Gastroesophageal sphincter (tissue), 4 donors: ENCODE measurements at regions not wholly inside any gene's neighbourhood (a gene's known extent, or its start where the extent isn't known, plus 50 kb on each side); places are given as distances from the start of the nearest gene placed in this dataset.

Source experiments
- ATAC-seq: fragments of 150-250 bp; one replicate; pipeline ENCODE4 v1.9.1; 2016; ENCODE audit warnings: mild to moderate bottlenecking, moderate library complexity
- H3K27ac ChIP-seq, 4 donors: fragments of 200-600 bp; sonication (generic) in 3 of 4; 1 replicate in 3 of 4; 2 replicates in 1 of 4; pipeline ENCODE4 v1.5.1; 2016 to 2019
- H3K27me3 ChIP-seq: fragments of 200-600 bp; sonication (generic); one replicate; pipeline ENCODE4 v1.5.1; 2019
- H3K36me3 ChIP-seq, 2 donors: fragments of 200-600 bp; sonication (generic); one replicate each; pipeline ENCODE4 v1.5.1; 2019; ENCODE audit warnings: control low read depth in 1 of 2
- H3K4me1 ChIP-seq, 3 donors: fragments of 200-600 bp; sonication (generic); 1 replicate in 2 of 3; 2 replicates in 1 of 3; pipeline ENCODE4 v1.5.1; 2016 to 2019; ENCODE audit warnings: control low read depth in 2 of 3
- H3K4me3 ChIP-seq, 2 donors: fragments of 200-600 bp; sonication (generic); one replicate each; pipeline ENCODE4 v1.5.1; 2019; ENCODE audit warnings: mild to moderate bottlenecking in 1 of 2, moderate library complexity in 1 of 2
- H3K9me3 ChIP-seq, 3 donors: fragments of 200-600 bp; sonication (generic); one replicate each; pipeline ENCODE4 v1.5.1; 2017 to 2019; ENCODE audit warnings: control low read depth in 2 of 3
- EP300 ChIP-seq: sonication (generic); formaldehyde crosslinking; IDR thresholded peaks from one replicate; pipeline ENCODE4 v1.6.1; 2017; ENCODE audit warnings: antibody characterized with exemption, mild to moderate bottlenecking
- POLR2A ChIP-seq, 2 donors: fragments of 450-650 bp; IDR thresholded peaks; one replicate each; pipeline ENCODE4 v1.6.1; 2017; ENCODE audit warnings: antibody characterized with exemption in 2 of 2, mild to moderate bottlenecking in 2 of 2, moderate library complexity in 1 of 2
- POLR2AphosphoS5 ChIP-seq: sonication (generic); formaldehyde crosslinking; IDR thresholded peaks from one replicate; pipeline ENCODE4 v1.6.1; 2017; ENCODE audit warnings: antibody characterized with exemption
- WGBS, 2 donors: methylation state at CpG; one replicate each; pipeline ENCODE4 v1.1.5; 2018; ENCODE audit warnings: low coverage in 1 of 2; 5-methylcytosine and 5-hydroxymethylcytosine counted together
- TF ChIP-seq, protein P1 (sequence below), 4 experiments: fragments of 200-600 bp in 2 of 4; fragments of 450-650 bp in 2 of 4; sonication (generic) in 1 of 4; IDR thresholded peaks; one replicate each; pipeline ENCODE4 v1.5.1; 2017 to 2019; ENCODE audit warnings: antibody characterized with exemption in 4 of 4, mild to moderate bottlenecking in 2 of 4, moderate library complexity in 2 of 4

DNA sequence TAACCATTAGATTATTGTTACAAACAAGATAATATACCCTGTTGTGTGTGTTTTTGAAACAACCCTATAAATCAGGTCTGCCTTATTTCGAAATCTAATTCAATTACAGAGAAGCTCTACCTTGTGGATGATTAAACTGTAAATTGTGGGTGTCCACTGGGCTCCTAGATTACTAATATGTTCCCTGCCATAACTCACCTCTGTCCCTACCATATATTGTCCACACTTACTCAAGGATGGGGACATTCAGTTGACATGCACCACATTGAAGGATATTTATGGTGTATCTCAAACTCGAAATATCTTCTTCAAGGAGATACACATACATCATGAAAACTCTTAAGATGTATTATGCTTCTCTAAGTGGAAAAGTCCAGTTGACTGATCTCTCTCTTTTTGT is 617.6 kb upstream of the EEF2KMT start:
- peaks cover 0 to 3% (median 0%) of the 10 kb centered on the region in 3 donors for H3K9me3 ChIP-seq
- H3K27ac ChIP-seq, result no peak overlapping the region
- 59 to 64% methylated on average over 2 of the region's 2 CpGs for WGBS, 2 donors
- TF ChIP-seq POLR2A (IDR thresholded peaks at IDR 0.05) (no peak), POLR2AphosphoS5 (no peak), EP300 (no peak)
- TF ChIP-seq, protein P1, sequence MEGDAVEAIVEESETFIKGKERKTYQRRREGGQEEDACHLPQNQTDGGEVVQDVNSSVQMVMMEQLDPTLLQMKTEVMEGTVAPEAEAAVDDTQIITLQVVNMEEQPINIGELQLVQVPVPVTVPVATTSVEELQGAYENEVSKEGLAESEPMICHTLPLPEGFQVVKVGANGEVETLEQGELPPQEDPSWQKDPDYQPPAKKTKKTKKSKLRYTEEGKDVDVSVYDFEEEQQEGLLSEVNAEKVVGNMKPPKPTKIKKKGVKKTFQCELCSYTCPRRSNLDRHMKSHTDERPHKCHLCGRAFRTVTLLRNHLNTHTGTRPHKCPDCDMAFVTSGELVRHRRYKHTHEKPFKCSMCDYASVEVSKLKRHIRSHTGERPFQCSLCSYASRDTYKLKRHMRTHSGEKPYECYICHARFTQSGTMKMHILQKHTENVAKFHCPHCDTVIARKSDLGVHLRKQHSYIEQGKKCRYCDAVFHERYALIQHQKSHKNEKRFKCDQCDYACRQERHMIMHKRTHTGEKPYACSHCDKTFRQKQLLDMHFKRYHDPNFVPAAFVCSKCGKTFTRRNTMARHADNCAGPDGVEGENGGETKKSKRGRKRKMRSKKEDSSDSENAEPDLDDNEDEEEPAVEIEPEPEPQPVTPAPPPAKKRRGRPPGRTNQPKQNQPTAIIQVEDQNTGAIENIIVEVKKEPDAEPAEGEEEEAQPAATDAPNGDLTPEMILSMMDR (IDR thresholded peaks at IDR 0.05), result no peak
- H3K27me3 ChIP-seq, result peaks cover 6% of the 10 kb centered on the region
- H3K4me1 ChIP-seq, result no peaks in the 10 kb centered on the region
- no peak overlapping the region for H3K4me3 ChIP-seq
- H3K36me3 ChIP-seq, result no peaks in the 10 kb centered on the region
- ATAC-seq, result no peak

DNA sequence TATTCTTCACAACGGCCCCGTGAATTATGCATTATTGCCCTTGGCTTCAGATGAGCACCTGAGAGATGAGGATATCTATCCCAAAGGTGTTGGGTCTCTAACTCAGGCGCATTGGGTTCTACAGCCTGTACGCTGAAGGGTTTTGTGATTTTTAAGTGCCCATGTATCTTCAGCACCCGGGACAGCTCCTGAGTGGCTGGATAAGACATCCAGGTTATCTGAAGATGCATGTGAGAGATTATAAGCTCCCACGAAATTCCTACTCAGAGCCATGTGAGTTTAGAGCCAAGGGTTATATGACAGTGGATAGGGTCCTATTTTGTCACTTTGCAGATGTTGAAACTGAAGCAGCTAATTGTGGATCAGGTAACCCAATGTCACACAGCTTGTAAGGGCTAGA is 612.3 kb upstream of the EEF2KMT start:
- ATAC-seq, result no peak
- TF ChIP-seq, protein P1 (IDR thresholded peaks at IDR 0.05), result no peak
- no peak for TF ChIP-seq EP300
- TF ChIP-seq POLR2AphosphoS5, result no peak
- no peak for TF ChIP-seq POLR2A (IDR thresholded peaks at IDR 0.05)
- H3K4me1 ChIP-seq, result no peaks in the 10 kb centered on the region
- H3K27ac ChIP-seq, result no peak overlapping the region
- peaks cover 8% of the 10 kb centered on the region for H3K27me3 ChIP-seq
- no peaks in the 10 kb centered on the region for H3K36me3 ChIP-seq
- H3K9me3 ChIP-seq, result peaks cover 0 to 3% (median 0%) of the 10 kb centered on the region in 3 donors
- H3K4me3 ChIP-seq, result no peak overlapping the region
- 45 to 50% methylated on average over 3 to 4 of the region's 6 CpGs for WGBS, 2 donors

DNA sequence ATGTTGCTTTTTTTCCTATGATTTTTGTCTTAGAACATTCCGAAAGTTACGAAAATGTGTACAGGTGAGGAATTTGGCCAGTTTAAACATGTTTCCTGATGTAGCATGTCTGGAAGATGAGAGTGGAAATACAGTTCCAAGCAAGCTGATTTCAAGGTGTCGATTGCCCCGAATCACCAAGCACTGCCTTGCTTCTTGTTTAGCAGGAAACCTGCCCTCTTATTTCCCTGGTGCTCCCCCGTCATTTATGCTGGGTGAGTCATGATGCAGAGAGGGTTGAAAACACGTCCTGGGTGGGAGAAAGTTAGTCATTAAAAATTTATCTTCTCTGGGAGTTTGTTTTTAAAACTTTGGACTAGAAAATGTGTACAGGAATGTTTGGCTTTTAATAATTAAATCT is 608.6 kb upstream of the EEF2KMT start:
- Histone ChIP-seq H3K9me3 (peaks cover 0 to 9% (median 0%) of the 10 kb centered on the region in 3 donors), H3K27me3 (peaks cover 8% of the 10 kb centered on the region), H3K4me1 (no peaks in the 10 kb centered on the region), H3K4me3 (no peak overlapping the region), H3K36me3 (no peaks in the 10 kb centered on the region), H3K27ac (no peak overlapping the region)
- ATAC-seq, result no peak
- TF ChIP-seq POLR2A (IDR thresholded peaks at IDR 0.05) (no peak), EP300 (no peak), POLR2AphosphoS5 (no peak)
- TF ChIP-seq, protein P1 (IDR thresholded peaks at IDR 0.05), result no peak
- WGBS, 2 donors, result 51 to 64% methylated on average over 5 to 6 of the region's 6 CpGs

DNA sequence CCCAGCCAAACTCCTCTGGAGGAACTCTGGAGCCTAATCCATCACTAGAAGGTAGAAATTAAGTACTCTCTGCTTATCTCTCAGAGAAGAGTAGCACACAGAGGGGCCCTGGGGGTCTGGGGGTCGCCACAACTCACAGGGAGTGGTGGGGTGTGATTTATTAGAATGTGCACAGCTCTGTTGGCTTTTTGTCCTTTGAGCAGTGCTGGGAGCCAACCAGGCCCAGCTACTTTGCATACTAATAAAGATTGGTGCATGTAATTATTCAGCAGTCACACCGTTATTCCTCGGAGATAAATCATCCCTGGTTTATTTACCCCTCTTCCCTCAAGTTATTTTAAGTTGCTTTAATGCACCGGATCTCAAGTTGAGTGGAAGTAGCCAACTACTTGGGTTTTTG is 606.7 kb upstream of the EEF2KMT start:
- Histone ChIP-seq H3K27ac (no peak overlapping the region), H3K27me3 (no peaks in the 10 kb centered on the region), H3K36me3 (no peaks in the 10 kb centered on the region), H3K4me3 (no peak overlapping the region), H3K9me3 (peaks cover 0 to 15% (median 0%) of the 10 kb centered on the region in 3 donors), H3K4me1 (no peaks in the 10 kb centered on the region)
- WGBS, 2 donors, result 55 to 66% methylated on average over 4 of the region's 4 CpGs
- ATAC-seq, result no peak
- TF ChIP-seq, protein P1 (IDR thresholded peaks at IDR 0.05), result no peak

DNA sequence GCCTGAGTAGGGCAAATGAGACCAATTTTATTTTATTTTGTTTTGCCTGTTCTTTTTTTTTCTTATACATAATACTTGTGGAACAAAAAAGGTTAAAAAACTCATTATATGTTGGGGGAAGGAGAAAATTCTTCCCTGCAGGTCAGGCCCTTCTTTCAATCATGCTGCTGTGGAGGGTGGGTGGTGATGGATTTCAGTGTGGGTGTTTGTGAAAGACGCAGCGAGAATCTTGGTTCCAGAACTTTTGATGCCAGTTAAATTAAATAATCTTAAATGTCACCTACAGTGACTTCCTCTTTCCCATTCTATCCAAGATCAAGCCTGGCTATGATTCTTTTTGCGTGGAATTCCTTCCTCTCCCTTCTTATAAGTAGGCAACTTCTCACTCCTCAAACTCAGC is 595.8 kb upstream of the EEF2KMT start:
- H3K9me3 ChIP-seq, result peaks cover 0 to 8% (median 0%) of the 10 kb centered on the region in 3 donors
- no peak overlapping the region for H3K4me3 ChIP-seq
- no peaks in the 10 kb centered on the region for H3K36me3 ChIP-seq
- no peaks in the 10 kb centered on the region for H3K27me3 ChIP-seq
- H3K4me1 ChIP-seq, result no peaks in the 10 kb centered on the region
- TF ChIP-seq EP300, result no peak
- TF ChIP-seq POLR2AphosphoS5, result no peak
- TF ChIP-seq, protein P1 (IDR thresholded peaks at IDR 0.05), result no peak
- TF ChIP-seq POLR2A (IDR thresholded peaks at IDR 0.05), result no peak
- 81 to 92% methylated on average over 3 of the region's 3 CpGs for WGBS, 2 donors
- ATAC-seq, result no peak
- H3K27ac ChIP-seq, result no peak overlapping the region
